ENCODE measurements at regions not wholly inside any gene's neighbourhood (a gene's known extent, or its start where the extent isn't known, plus 50 kb on each side); places are given as distances from the start of the nearest gene placed in this dataset.

DNA sequence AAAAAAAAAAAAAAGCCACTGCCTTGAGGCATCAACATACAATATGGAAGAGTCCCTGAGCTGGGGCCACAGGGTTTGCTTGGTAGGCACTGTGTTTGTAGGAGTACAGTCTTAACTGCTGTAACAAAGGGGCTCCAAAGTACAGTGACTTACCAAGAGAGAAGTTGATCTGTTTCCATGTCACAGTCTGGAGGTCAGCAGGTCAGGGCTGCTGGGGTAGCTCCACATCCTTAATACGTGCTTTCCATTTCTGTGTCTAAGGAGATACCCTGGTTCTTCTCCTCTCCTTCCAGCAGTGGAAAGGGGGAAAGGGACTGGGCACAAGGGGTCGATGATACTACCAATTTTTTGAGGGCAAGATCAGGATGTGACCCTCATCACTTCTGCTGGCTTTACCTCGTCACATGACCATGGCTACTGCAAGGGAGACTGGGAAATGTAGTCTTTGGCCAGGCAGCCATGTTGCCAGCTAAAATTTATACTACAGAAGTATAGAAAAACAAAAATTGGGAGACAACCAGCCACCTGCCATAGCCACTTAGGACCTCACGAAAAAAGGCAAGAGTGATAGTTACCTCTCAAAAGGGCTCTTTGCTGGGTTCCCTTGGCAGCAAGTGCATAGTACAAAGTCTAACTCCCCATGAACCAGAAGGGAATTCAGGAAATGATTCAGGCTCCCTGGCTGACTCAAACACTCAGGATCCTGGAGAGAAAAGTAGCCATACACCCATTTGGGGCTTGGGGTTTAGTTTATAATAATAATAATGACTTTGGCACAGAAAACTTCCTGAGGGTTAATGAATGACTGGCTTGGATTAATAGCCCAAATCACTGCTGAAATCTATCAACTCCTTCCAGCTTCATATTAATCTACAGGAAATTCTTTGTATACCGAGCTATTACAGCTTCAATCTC lies 52.7 kb upstream of the ATP5PO start (continued):
- TF ChIP-seq, protein P1, sequence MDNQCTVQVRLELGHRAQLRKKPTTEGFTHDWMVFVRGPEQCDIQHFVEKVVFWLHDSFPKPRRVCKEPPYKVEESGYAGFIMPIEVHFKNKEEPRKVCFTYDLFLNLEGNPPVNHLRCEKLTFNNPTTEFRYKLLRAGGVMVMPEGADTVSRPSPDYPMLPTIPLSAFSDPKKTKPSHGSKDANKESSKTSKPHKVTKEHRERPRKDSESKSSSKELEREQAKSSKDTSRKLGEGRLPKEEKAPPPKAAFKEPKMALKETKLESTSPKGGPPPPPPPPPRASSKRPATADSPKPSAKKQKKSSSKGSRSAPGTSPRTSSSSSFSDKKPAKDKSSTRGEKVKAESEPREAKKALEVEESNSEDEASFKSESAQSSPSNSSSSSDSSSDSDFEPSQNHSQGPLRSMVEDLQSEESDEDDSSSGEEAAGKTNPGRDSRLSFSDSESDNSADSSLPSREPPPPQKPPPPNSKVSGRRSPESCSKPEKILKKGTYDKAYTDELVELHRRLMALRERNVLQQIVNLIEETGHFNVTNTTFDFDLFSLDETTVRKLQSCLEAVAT (IDR thresholded peaks at IDR 0.05): no peak
- TF ChIP-seq SMC3 (IDR thresholded peaks at IDR 0.05; ENCODE audit: borderline replicate concordance, low read length) (0 out of 2 replicates have a peak, but pooled peaks have one; percentile 3), NR2F1 (conservative IDR thresholded peaks at IDR 0.05) (peak; percentile 86), NR2C1 (IDR thresholded peaks at IDR 0.05) (peak; percentile 69), MXI1 (IDR thresholded peaks at IDR 0.05; ENCODE audit: low read depth, low read length) (no peak), HDGF (IDR thresholded peaks at IDR 0.05) (no peak), POLR2A (IDR thresholded peaks at IDR 0.05; ENCODE audit: low read depth, low read length) (no peak), TCF3 (IDR thresholded peaks at IDR 0.05; ENCODE audit: borderline replicate concordance, insufficient read depth, low read depth, low read length) (no peak), SMARCA5 (IDR thresholded peaks at IDR 0.05) (no peak), JUND (IDR thresholded peaks at IDR 0.05; ENCODE audit: low read depth, low read length) (no peak), BCL11A (IDR thresholded peaks at IDR 0.05; ENCODE audit: low read depth, low read length) (no peak), USF1 (IDR thresholded peaks at IDR 0.05; ENCODE audit: borderline replicate concordance, extremely low read length, insufficient read depth, low read depth, low read length) (peak; percentile 82), SREBF1 (IDR thresholded peaks at IDR 0.05; ENCODE audit: low read length) (no peak), JUNB (IDR thresholded peaks at IDR 0.05) (no peak)

Measured in GM12878 (cell line).